H1 (cell line): ENCODE measurements at regions not wholly inside any gene's neighbourhood (a gene's known extent, or its start where the extent isn't known, plus 50 kb on each side); places are given as distances from the start of the nearest gene placed in this dataset.

ENCODE experiments used
- EP300 ChIP-seq, 2 experiments: IDR thresholded peaks; 1 replicate in 1 of 2; 2 replicates in 1 of 2; pipeline ENCODE4 v1.6.1; 2011 to 2012; ENCODE audit warnings: low read depth in 2 of 2, low read length in 2 of 2, mild to moderate bottlenecking in 2 of 2, borderline replicate concordance in 1 of 2, inconsistent platforms in 1 of 2, moderate library complexity in 1 of 2
- MAFK ChIP-seq: IDR thresholded peaks from 2 replicates; pipeline ENCODE4 v1.6.1; 2012; ENCODE audit warnings: low read depth, mild to moderate bottlenecking, improper control_type of control experiment, low read length
- NRF1 ChIP-seq: IDR thresholded peaks from 2 replicates; pipeline ENCODE4 v1.6.1; 2011; ENCODE audit warnings: mild to moderate bottlenecking, low read depth, low read length, improper control_type of control experiment
- POLR2A ChIP-seq, 2 experiments: IDR thresholded peaks; 1 replicate in 1 of 2; 2 replicates in 1 of 2; pipeline ENCODE4 v1.6.1; 2011; ENCODE audit warnings: low read depth in 2 of 2, low read length in 2 of 2, mild to moderate bottlenecking in 2 of 2; ENCODE audit errors: control extremely low read depth in 1 of 2
- RNF2 ChIP-seq: fragments of 200-900, 300-1000 bp; sonication (generic); IDR thresholded peaks from 2 replicates; pipeline ENCODE4 v1.7.1; 2016; ENCODE audit warnings: borderline replicate concordance, low read depth, mild to moderate bottlenecking, antibody characterized with exemption, low read length; ENCODE audit not compliant: poor library complexity, severe bottlenecking; ENCODE audit errors: missing control alignments
- SIN3A ChIP-seq, 2 experiments: IDR thresholded peaks in 1 of 2; conservative IDR thresholded peaks in 1 of 2; 2 replicates each; pipeline ENCODE4 v1.6.1; 2011 to 2012; ENCODE audit warnings: low read length in 2 of 2, improper control_type of control experiment in 1 of 2, low read depth in 1 of 2, mild to moderate bottlenecking in 1 of 2
- SP1 ChIP-seq: IDR thresholded peaks from 2 replicates; pipeline ENCODE4 v1.6.1; 2011; ENCODE audit warnings: low read depth, low read length
- TAF1 ChIP-seq: IDR thresholded peaks from 2 replicates; pipeline ENCODE4 v1.6.1; 2011; ENCODE audit warnings: mild to moderate bottlenecking, low read depth, low read length
- TF ChIP-seq, protein P1 (sequence below), 3 experiments: IDR thresholded peaks; 1 replicate in 2 of 3; 2 replicates in 1 of 3; pipeline versions ENCODE4 v1.5.1 to v1.6.1; 2011; ENCODE audit warnings: low read length in 3 of 3, mild to moderate bottlenecking in 3 of 3, inconsistent platforms in 2 of 3, low read depth in 1 of 3, moderate library complexity in 1 of 3; ENCODE audit not compliant: insufficient read depth in 1 of 3; ENCODE audit errors: control extremely low read depth in 1 of 3
- TF ChIP-seq, protein P2 (sequence below): IDR thresholded peaks from 2 replicates; pipeline ENCODE4 v1.6.1; 2011; ENCODE audit warnings: low read length, improper control_type of control experiment
- TF ChIP-seq, protein P3 (sequence below): IDR thresholded peaks from 2 replicates; pipeline ENCODE4 v1.6.1; 2011; ENCODE audit warnings: low read depth, mild to moderate bottlenecking, low read length; ENCODE audit not compliant: insufficient read depth

DNA sequence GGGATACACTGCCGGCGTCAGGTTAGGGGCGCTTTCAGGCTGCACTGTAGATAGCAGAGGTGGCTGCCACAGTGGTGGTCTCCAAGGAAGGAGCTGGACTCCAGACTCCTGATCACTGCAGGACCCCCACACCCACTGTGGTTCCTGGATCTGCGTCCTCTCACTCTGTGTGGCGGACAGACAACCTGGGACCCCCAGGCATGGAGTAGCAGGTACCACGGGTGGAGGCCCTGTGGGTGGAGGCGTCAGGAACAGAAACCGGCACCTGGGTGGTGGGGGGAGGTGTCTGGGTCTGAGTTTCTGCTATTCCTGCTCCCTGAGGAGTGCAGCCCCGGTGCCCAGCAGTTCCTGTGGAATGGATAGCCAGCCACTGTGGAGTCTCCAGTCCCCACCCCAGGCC, 75.1 kb upstream of the PCAT7 start:
- no peak for TF ChIP-seq TAF1
- TF ChIP-seq SP1, result no peak
- TF ChIP-seq, protein P1, sequence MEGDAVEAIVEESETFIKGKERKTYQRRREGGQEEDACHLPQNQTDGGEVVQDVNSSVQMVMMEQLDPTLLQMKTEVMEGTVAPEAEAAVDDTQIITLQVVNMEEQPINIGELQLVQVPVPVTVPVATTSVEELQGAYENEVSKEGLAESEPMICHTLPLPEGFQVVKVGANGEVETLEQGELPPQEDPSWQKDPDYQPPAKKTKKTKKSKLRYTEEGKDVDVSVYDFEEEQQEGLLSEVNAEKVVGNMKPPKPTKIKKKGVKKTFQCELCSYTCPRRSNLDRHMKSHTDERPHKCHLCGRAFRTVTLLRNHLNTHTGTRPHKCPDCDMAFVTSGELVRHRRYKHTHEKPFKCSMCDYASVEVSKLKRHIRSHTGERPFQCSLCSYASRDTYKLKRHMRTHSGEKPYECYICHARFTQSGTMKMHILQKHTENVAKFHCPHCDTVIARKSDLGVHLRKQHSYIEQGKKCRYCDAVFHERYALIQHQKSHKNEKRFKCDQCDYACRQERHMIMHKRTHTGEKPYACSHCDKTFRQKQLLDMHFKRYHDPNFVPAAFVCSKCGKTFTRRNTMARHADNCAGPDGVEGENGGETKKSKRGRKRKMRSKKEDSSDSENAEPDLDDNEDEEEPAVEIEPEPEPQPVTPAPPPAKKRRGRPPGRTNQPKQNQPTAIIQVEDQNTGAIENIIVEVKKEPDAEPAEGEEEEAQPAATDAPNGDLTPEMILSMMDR (IDR thresholded peaks at IDR 0.05; ENCODE audit: control extremely low read depth in 1 of 3, insufficient read depth in 1 of 3, low read depth in 1 of 3, low read length in 3 of 3), result no peak
- TF ChIP-seq, protein P2, sequence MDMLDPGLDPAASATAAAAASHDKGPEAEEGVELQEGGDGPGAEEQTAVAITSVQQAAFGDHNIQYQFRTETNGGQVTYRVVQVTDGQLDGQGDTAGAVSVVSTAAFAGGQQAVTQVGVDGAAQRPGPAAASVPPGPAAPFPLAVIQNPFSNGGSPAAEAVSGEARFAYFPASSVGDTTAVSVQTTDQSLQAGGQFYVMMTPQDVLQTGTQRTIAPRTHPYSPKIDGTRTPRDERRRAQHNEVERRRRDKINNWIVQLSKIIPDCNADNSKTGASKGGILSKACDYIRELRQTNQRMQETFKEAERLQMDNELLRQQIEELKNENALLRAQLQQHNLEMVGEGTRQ, result no peak
- TF ChIP-seq POLR2A (IDR thresholded peaks at IDR 0.05; ENCODE audit: control extremely low read depth in 1 of 2, low read depth in 2 of 2, low read length in 2 of 2), result no peak
- TF ChIP-seq MAFK, result no peak
- TF ChIP-seq EP300 (IDR thresholded peaks at IDR 0.05; ENCODE audit: borderline replicate concordance in 1 of 2, low read depth in 2 of 2, low read length in 2 of 2), result no peak
- TF ChIP-seq RNF2, result no peak
- TF ChIP-seq, protein P3, sequence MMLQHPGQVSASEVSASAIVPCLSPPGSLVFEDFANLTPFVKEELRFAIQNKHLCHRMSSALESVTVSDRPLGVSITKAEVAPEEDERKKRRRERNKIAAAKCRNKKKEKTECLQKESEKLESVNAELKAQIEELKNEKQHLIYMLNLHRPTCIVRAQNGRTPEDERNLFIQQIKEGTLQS, result no peak
- no peak for TF ChIP-seq SIN3A (conservative IDR thresholded peaks at IDR 0.05 in 1 of 2, IDR thresholded peaks at IDR 0.05 in 1 of 2; ENCODE audit: low read depth in 1 of 2, low read length in 2 of 2)
- TF ChIP-seq NRF1, result no peak
